ENCODE measurements at regions not wholly inside any gene's neighbourhood (a gene's known extent, or its start where the extent isn't known, plus 50 kb on each side); places are given as distances from the start of the nearest gene placed in this dataset.

GRCh38 chr10:22483132-22483531, 137.8 kb downstream of the SPAG6 start:
- Histone ChIP-seq H3K36me3 (replicated peaks; ENCODE audit: low read depth, low read length) (no peaks in the 10 kb centered on the region), H3K9me3 (ENCODE audit: insufficient read depth, low read length) (no peaks in the 10 kb centered on the region), H3K79me2 (ENCODE audit: low read length) (no peaks in the 10 kb centered on the region), H4K20me1 (ENCODE audit: insufficient read depth, low read length) (no peaks in the 10 kb centered on the region), H3K4me3 (ENCODE audit: low read length) (peak overlapping the region; percentile 64), H3K27ac (ENCODE audit: low read length) (no peak overlapping the region), H3K9ac (ENCODE audit: low read length) (peak overlapping the region; percentile 29; the same call in 1 of the 2 replicates), H3K27me3 (ENCODE audit: low read depth, low read length) (no peaks in the 10 kb centered on the region), H3K4me2 (ENCODE audit: low read length) (peak overlapping the region; percentile 77), H2AFZ (ENCODE audit: low read depth, low read length) (peak overlapping the region; percentile 93), H3K4me1 (ENCODE audit: low read length) (peaks cover 22% of the 10 kb centered on the region)
- TF ChIP-seq EZH2phosphoT487 (IDR thresholded peaks at IDR 0.05; ENCODE audit: low read depth) (no peak), CTCF (IDR thresholded peaks at IDR 0.05; ENCODE audit: low read depth, low read length) (no peak)

Data from OCI-LY3 (cell line).